ENCODE measurements at regions not wholly inside any gene's neighbourhood (a gene's known extent, or its start where the extent isn't known, plus 50 kb on each side); places are given as distances from the start of the nearest gene placed in this dataset.

DNA sequence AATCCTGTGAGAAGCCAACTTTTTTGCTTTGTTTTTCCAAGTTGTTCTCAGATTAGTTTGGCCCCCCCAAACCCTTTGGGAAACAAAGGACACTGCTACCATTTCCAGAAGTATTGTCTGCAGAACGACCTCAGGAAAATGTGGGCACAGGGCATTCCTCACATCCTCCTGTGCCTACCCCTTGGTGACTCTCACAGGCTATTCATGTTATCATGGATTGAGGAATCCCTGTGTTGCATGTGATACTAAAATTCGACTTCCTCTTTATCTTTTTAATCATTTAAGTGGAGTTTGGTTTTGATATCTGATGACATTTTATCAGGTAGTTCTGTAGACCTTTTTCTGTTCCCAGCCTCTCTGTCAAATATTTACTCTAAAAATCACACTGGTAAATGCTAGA lies 184.5 kb downstream of the FASLG start:
- TF ChIP-seq JUND (IDR thresholded peaks at IDR 0.05) (no peak), CEBPB (IDR thresholded peaks at IDR 0.05; ENCODE audit: low read depth) (no peak), SIN3A (IDR thresholded peaks at IDR 0.05; ENCODE audit: low read depth) (no peak), POLR2AphosphoS5 (IDR thresholded peaks at IDR 0.05; ENCODE audit: low read depth, low read length) (no peak), POLR2A (IDR thresholded peaks at IDR 0.05; ENCODE audit: borderline replicate concordance, extremely low read depth, insufficient read depth, insufficient read length) (no peak), EZH2 (IDR thresholded peaks at IDR 0.05) (no peak), SRF (IDR thresholded peaks at IDR 0.05; ENCODE audit: low read depth) (no peak), ZNF274 (IDR thresholded peaks at IDR 0.05; ENCODE audit: low read depth, low read length) (no peak), SP1 (IDR thresholded peaks at IDR 0.05; ENCODE audit: low read depth) (no peak)
- TF ChIP-seq, protein P1, sequence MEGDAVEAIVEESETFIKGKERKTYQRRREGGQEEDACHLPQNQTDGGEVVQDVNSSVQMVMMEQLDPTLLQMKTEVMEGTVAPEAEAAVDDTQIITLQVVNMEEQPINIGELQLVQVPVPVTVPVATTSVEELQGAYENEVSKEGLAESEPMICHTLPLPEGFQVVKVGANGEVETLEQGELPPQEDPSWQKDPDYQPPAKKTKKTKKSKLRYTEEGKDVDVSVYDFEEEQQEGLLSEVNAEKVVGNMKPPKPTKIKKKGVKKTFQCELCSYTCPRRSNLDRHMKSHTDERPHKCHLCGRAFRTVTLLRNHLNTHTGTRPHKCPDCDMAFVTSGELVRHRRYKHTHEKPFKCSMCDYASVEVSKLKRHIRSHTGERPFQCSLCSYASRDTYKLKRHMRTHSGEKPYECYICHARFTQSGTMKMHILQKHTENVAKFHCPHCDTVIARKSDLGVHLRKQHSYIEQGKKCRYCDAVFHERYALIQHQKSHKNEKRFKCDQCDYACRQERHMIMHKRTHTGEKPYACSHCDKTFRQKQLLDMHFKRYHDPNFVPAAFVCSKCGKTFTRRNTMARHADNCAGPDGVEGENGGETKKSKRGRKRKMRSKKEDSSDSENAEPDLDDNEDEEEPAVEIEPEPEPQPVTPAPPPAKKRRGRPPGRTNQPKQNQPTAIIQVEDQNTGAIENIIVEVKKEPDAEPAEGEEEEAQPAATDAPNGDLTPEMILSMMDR (IDR thresholded peaks at IDR 0.05 in 2 of 3, conservative IDR thresholded peaks at IDR 0.05 in 1 of 3; ENCODE audit: borderline replicate concordance in 1 of 3, insufficient read depth in 1 of 3, low read depth in 2 of 3, low read length in 2 of 3): no peak
- TF ChIP-seq, protein P2, sequence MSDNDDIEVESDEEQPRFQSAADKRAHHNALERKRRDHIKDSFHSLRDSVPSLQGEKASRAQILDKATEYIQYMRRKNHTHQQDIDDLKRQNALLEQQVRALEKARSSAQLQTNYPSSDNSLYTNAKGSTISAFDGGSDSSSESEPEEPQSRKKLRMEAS (IDR thresholded peaks at IDR 0.05): no peak
- TF ChIP-seq, protein P3, sequence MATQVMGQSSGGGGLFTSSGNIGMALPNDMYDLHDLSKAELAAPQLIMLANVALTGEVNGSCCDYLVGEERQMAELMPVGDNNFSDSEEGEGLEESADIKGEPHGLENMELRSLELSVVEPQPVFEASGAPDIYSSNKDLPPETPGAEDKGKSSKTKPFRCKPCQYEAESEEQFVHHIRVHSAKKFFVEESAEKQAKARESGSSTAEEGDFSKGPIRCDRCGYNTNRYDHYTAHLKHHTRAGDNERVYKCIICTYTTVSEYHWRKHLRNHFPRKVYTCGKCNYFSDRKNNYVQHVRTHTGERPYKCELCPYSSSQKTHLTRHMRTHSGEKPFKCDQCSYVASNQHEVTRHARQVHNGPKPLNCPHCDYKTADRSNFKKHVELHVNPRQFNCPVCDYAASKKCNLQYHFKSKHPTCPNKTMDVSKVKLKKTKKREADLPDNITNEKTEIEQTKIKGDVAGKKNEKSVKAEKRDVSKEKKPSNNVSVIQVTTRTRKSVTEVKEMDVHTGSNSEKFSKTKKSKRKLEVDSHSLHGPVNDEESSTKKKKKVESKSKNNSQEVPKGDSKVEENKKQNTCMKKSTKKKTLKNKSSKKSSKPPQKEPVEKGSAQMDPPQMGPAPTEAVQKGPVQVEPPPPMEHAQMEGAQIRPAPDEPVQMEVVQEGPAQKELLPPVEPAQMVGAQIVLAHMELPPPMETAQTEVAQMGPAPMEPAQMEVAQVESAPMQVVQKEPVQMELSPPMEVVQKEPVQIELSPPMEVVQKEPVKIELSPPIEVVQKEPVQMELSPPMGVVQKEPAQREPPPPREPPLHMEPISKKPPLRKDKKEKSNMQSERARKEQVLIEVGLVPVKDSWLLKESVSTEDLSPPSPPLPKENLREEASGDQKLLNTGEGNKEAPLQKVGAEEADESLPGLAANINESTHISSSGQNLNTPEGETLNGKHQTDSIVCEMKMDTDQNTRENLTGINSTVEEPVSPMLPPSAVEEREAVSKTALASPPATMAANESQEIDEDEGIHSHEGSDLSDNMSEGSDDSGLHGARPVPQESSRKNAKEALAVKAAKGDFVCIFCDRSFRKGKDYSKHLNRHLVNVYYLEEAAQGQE (IDR thresholded peaks at IDR 0.05; ENCODE audit: low read depth): no peak
